HG02623 (cell line): ENCODE measurements at regions not wholly inside any gene's neighbourhood (a gene's known extent, or its start where the extent isn't known, plus 50 kb on each side); places are given as distances from the start of the nearest gene placed in this dataset.

Experiments
- ATAC-seq: cut with Tn5 transposase; IDR thresholded peaks from one replicate; pipeline ENCODE4 v1.9.1; 2021; ENCODE audit warnings: moderate library complexity; ENCODE audit not compliant: unreplicated experiment

GRCh38 chr11:92890846-92891245, 78.6 kb upstream of the MTNR1B start:
- no peak for ATAC-seq

- ATAC-seq = no peak
Measured at GRCh38 chr11:92892802-92893684, 76.4 kb upstream of the MTNR1B start.

GRCh38 chr11:92894197-92894596, 75.3 kb upstream of the MTNR1B start:
- no peak for ATAC-seq

GRCh38 chr11:92897487-92897886, 72.0 kb upstream of the MTNR1B start:
- no peak for ATAC-seq

- no peak for ATAC-seq
Measured at GRCh38 chr11:92902417-92902816, 67.0 kb upstream of the MTNR1B start.

GRCh38 chr11:92907671-92908070, 61.8 kb upstream of the MTNR1B start:
- no peak for ATAC-seq

- no peak for ATAC-seq
Measured at GRCh38 chr11:92909214-92909613, 60.2 kb upstream of the MTNR1B start.

- no peak for ATAC-seq
Measured at GRCh38 chr11:92911478-92911877, 58.0 kb upstream of the MTNR1B start.

- no peak for ATAC-seq
Measured at GRCh38 chr11:92915551-92915950, 53.9 kb upstream of the MTNR1B start.

GRCh38 chr11:92916299-92916698, 53.2 kb upstream of the MTNR1B start:
- no peak for ATAC-seq

GRCh38 chr11:92917927-92918326, 51.5 kb upstream of the MTNR1B start:
- ATAC-seq = no peak

- ATAC-seq = no peak
Measured at GRCh38 chr11:92919048-92919447, 50.4 kb upstream of the MTNR1B start.
